Jurkat, Clone E6-1 (cell line): ENCODE measurements at regions not wholly inside any gene's neighbourhood (a gene's known extent, or its start where the extent isn't known, plus 50 kb on each side); places are given as distances from the start of the nearest gene placed in this dataset.
"Not testable (repeated sequence)": the region's sequence is repeated elsewhere in the genome, so short reads cannot be mapped to it uniquely, and the experiment has no call there.

Experiments
- DNase-seq: peaks from one replicate; pipeline ENCODE4 v3.0.0-alpha.2; 2011; ENCODE audit warnings: low read depth, low spot score
- H3K4me3 ChIP-seq: 2 replicates; pipeline ENCODE4 v1.5.1; 2011; ENCODE audit warnings: mild to moderate bottlenecking, low read length, control low read depth, moderate library complexity

GRCh38 chr16:29355339-29356059 is 51.0 kb downstream of the NPIPB11 start:
- H3K4me3 ChIP-seq, DNase-seq: not testable (repeated sequence)

- DNase-seq, H3K4me3 ChIP-seq: not testable (repeated sequence)
Measured at GRCh38 chr16:29354449-29354848, 52.1 kb downstream of the NPIPB11 start.

- H3K4me3 ChIP-seq, DNase-seq: not testable (repeated sequence)
Measured at GRCh38 chr16:29352617-29352999, 53.9 kb downstream of the NPIPB11 start.

GRCh38 chr16:29351970-29352616 is 54.4 kb downstream of the NPIPB11 start:
- DNase-seq, H3K4me3 ChIP-seq: not testable (repeated sequence)

- not testable (repeated sequence) for H3K4me3 ChIP-seq, DNase-seq
Measured at GRCh38 chr16:29351271-29351969, 55.1 kb downstream of the NPIPB11 start.

- H3K4me3 ChIP-seq, DNase-seq: not testable (repeated sequence)
Measured at GRCh38 chr16:29349966-29350365, 56.5 kb downstream of the NPIPB11 start.

GRCh38 chr16:29348748-29349147 is 57.8 kb downstream of the NPIPB11 start:
- H3K4me3 ChIP-seq, DNase-seq: not testable (repeated sequence)

- not testable (repeated sequence) for DNase-seq, H3K4me3 ChIP-seq
Measured at GRCh38 chr16:29348123-29348690, 58.3 kb downstream of the NPIPB11 start.

GRCh38 chr16:29346796-29347580 is 59.5 kb downstream of the NPIPB11 start:
- not testable (repeated sequence) for DNase-seq

GRCh38 chr16:29346203-29346602 is 60.3 kb downstream of the NPIPB11 start:
- DNase-seq, H3K4me3 ChIP-seq: not testable (repeated sequence)

More at GRCh38 chr16:29346796-29347580, 59.5 kb downstream of the NPIPB11 start:
- not testable (repeated sequence) for H3K4me3 ChIP-seq

GRCh38 chr16:29342937-29343336 is 63.6 kb downstream of the NPIPB11 start:
- not testable (repeated sequence) for H3K4me3 ChIP-seq, DNase-seq

- DNase-seq, H3K4me3 ChIP-seq: not testable (repeated sequence)
Measured at GRCh38 chr16:29340779-29341438, 65.6 kb downstream of the NPIPB11 start.

GRCh38 chr16:29340235-29340634 is 66.3 kb downstream of the NPIPB11 start:
- DNase-seq, H3K4me3 ChIP-seq: not testable (repeated sequence)

- peak; percentile 60 for DNase-seq
- H3K4me3 ChIP-seq, result not testable (repeated sequence)
Measured at GRCh38 chr16:29338821-29339700, 67.5 kb downstream of the NPIPB11 start.

- not testable (repeated sequence) for H3K4me3 ChIP-seq, DNase-seq
Measured at GRCh38 chr16:29337385-29337901, 69.1 kb downstream of the NPIPB11 start.

GRCh38 chr16:29335549-29335846 is 71.0 kb downstream of the NPIPB11 start:
- DNase-seq, result peak; percentile 28
- H3K4me3 ChIP-seq, result not testable (repeated sequence)

- not testable (repeated sequence) for H3K4me3 ChIP-seq
- peak; percentile 72 for DNase-seq
Measured at GRCh38 chr16:29334776-29335548, 71.5 kb downstream of the NPIPB11 start.
